Thymus (tissue), 11 donors: ENCODE measurements at regions not wholly inside any gene's neighbourhood (a gene's known extent, or its start where the extent isn't known, plus 50 kb on each side); places are given as distances from the start of the nearest gene placed in this dataset.

Experiments
- DNase-seq, 9 donors: peaks; one replicate each; pipeline ENCODE4 v3.0.0-alpha.2; 2013; ENCODE audit warnings: low spot score in 9 of 9, low read depth in 6 of 9, missing footprints in 1 of 9
- H3K27ac ChIP-seq, 2 donors: one replicate each; pipeline ENCODE4 v1.5.1; 2013; ENCODE audit warnings: control low read depth in 1 of 2, low read depth in 1 of 2, low read length in 1 of 2, mild to moderate bottlenecking in 1 of 2, moderate library complexity in 1 of 2
- H3K27me3 ChIP-seq, 2 donors: one replicate each; pipeline ENCODE4 v1.5.1; 2013; ENCODE audit warnings: low read length in 1 of 2; ENCODE audit not compliant: control insufficient read depth in 2 of 2, insufficient read depth in 1 of 2
- H3K36me3 ChIP-seq, 2 donors: one replicate each; pipeline ENCODE4 v1.5.1; 2013; ENCODE audit warnings: low read length in 1 of 2, mild to moderate bottlenecking in 1 of 2, moderate library complexity in 1 of 2; ENCODE audit not compliant: control insufficient read depth in 2 of 2, insufficient read depth in 2 of 2
- H3K4me1 ChIP-seq, 2 donors: one replicate each; pipeline ENCODE4 v1.5.1; 2013; ENCODE audit warnings: low read length in 2 of 2; ENCODE audit not compliant: control insufficient read depth in 2 of 2, insufficient read depth in 2 of 2
- H3K4me3 ChIP-seq, 2 donors: one replicate each; pipeline ENCODE4 v1.5.1; 2013; ENCODE audit warnings: low read length in 2 of 2, control low read depth in 1 of 2, mild to moderate bottlenecking in 1 of 2
- H3K9me3 ChIP-seq, 2 donors: one replicate each; pipeline ENCODE4 v1.5.1; 2013; ENCODE audit warnings: low read length in 1 of 2, mild to moderate bottlenecking in 1 of 2; ENCODE audit not compliant: control insufficient read depth in 2 of 2, insufficient read depth in 1 of 2
- WGBS: extraction: QIAGEN DNeasy Blood & Tissue Kit; methylation state at CpG from one replicate; pipeline ENCODE4 v1.1.7; 2013; 5-methylcytosine and 5-hydroxymethylcytosine counted together
- donor health status: healthy.

GRCh38 chr3:177553012-177553411 lies 355.7 kb upstream of the TBL1XR1 start:
- H3K4me3 ChIP-seq = no peak overlapping the region
- no peaks in the 10 kb centered on the region for H3K36me3 ChIP-seq
- H3K4me1 ChIP-seq = peaks cover 19 to 36% of the 10 kb centered on the region in 2 donors
- H3K9me3 ChIP-seq = no peaks in the 10 kb centered on the region
- WGBS = 97% methylated on average over 2 of the region's 2 CpGs
- no peak for DNase-seq
- no peak overlapping the region for H3K27ac ChIP-seq
- H3K27me3 ChIP-seq = no peaks in the 10 kb centered on the region

- H3K4me1 ChIP-seq = peaks cover 16 to 30% of the 10 kb centered on the region in 2 donors
Observed at GRCh38 chr3:177553579-177553978, 356.3 kb upstream of the TBL1XR1 start.

GRCh38 chr3:177554895-177555759 lies 357.8 kb upstream of the TBL1XR1 start:
- 91% methylated on average over 2 of the region's 2 CpGs for WGBS
- peak in 2 of 9 donors; percentile 15 to 37 for DNase-seq
- Histone ChIP-seq H3K27me3 (no peaks in the 10 kb centered on the region), H3K4me1 (peaks cover 16 to 30% of the 10 kb centered on the region in 2 donors), H3K4me3 (no peak overlapping the region), H3K9me3 (no peaks in the 10 kb centered on the region), H3K36me3 (no peaks in the 10 kb centered on the region), H3K27ac (peak overlapping the region; percentile 23 to 42)

More at GRCh38 chr3:177553579-177553978, 356.3 kb upstream of the TBL1XR1 start:
- Histone ChIP-seq H3K27me3 (no peaks in the 10 kb centered on the region), H3K9me3 (no peaks in the 10 kb centered on the region), H3K36me3 (no peaks in the 10 kb centered on the region), H3K4me3 (no peak overlapping the region), H3K27ac (no peak overlapping the region)
- 98% methylated on average over 2 of the region's 2 CpGs for WGBS
- no peak for DNase-seq

- Histone ChIP-seq H3K4me1 (peaks cover 5 to 11% of the 10 kb centered on the region in 2 donors), H3K4me3 (no peak overlapping the region), H3K9me3 (no peaks in the 10 kb centered on the region), H3K27ac (no peak overlapping the region), H3K27me3 (no peaks in the 10 kb centered on the region), H3K36me3 (no peaks in the 10 kb centered on the region)
- 94% methylated on average over 3 of the region's 3 CpGs for WGBS
- DNase-seq = no peak
Observed at GRCh38 chr3:177557548-177557947, 360.3 kb upstream of the TBL1XR1 start.

GRCh38 chr3:177561365-177561764 lies 364.1 kb upstream of the TBL1XR1 start:
- H3K36me3 ChIP-seq = no peaks in the 10 kb centered on the region
- 90% methylated on average over 5 of the region's 5 CpGs for WGBS
- no peaks in the 10 kb centered on the region for H3K9me3 ChIP-seq
- no peak overlapping the region for H3K4me3 ChIP-seq
- H3K4me1 ChIP-seq = no peaks in the 10 kb centered on the region
- H3K27ac ChIP-seq = no peak overlapping the region
- H3K27me3 ChIP-seq = no peaks in the 10 kb centered on the region
- DNase-seq = no peak

- H3K4me3 ChIP-seq = no peak overlapping the region
- H3K36me3 ChIP-seq = no peaks in the 10 kb centered on the region
- no peaks in the 10 kb centered on the region for H3K9me3 ChIP-seq
- H3K27me3 ChIP-seq = no peaks in the 10 kb centered on the region
- H3K4me1 ChIP-seq = no peaks in the 10 kb centered on the region
- WGBS = 98% methylated on average over 8 of the region's 8 CpGs
- H3K27ac ChIP-seq = no peak overlapping the region
- DNase-seq = no peak
Observed at GRCh38 chr3:177561769-177562392, 364.6 kb upstream of the TBL1XR1 start.

- Histone ChIP-seq H3K4me3 (no peak overlapping the region), H3K36me3 (no peaks in the 10 kb centered on the region), H3K4me1 (no peaks in the 10 kb centered on the region), H3K27me3 (no peaks in the 10 kb centered on the region), H3K9me3 (no peaks in the 10 kb centered on the region), H3K27ac (no peak overlapping the region)
- 98% methylated on average over 3 of the region's 3 CpGs for WGBS
- no peak for DNase-seq
Observed at GRCh38 chr3:177563243-177563780, 366.0 kb upstream of the TBL1XR1 start.

- Histone ChIP-seq H3K9me3 (no peaks in the 10 kb centered on the region), H3K4me3 (no peak overlapping the region), H3K27ac (no peak overlapping the region), H3K4me1 (no peaks in the 10 kb centered on the region), H3K27me3 (no peaks in the 10 kb centered on the region), H3K36me3 (no peaks in the 10 kb centered on the region)
- WGBS = 84% methylated on average over 3 of the region's 3 CpGs
- no peak for DNase-seq
Observed at GRCh38 chr3:177563792-177564191, 366.5 kb upstream of the TBL1XR1 start.

- H3K9me3 ChIP-seq = no peaks in the 10 kb centered on the region
- H3K4me3 ChIP-seq = no peak overlapping the region
- H3K4me1 ChIP-seq = no peaks in the 10 kb centered on the region
- H3K36me3 ChIP-seq = no peaks in the 10 kb centered on the region
- H3K27me3 ChIP-seq = no peaks in the 10 kb centered on the region
- WGBS = 98% methylated on average over 2 of the region's 2 CpGs
- no peak overlapping the region for H3K27ac ChIP-seq
- no peak for DNase-seq
Observed at GRCh38 chr3:177565981-177566380, 368.7 kb upstream of the TBL1XR1 start.
